C4-2B (cell line): ENCODE measurements at regions not wholly inside any gene's neighbourhood (a gene's known extent, or its start where the extent isn't known, plus 50 kb on each side); places are given as distances from the start of the nearest gene placed in this dataset.

Experiments
- H3K27ac ChIP-seq: fragments of 450-650 bp; 2 replicates; pipeline ENCODE4 v1.5.1; 2017
- CTCF ChIP-seq: fragments of 450-650 bp; conservative IDR thresholded peaks from 2 replicates; pipeline ENCODE4 v1.5.1; 2017; ENCODE audit warnings: mild to moderate bottlenecking
- ZFX ChIP-seq: fragments of 450-650 bp; IDR thresholded peaks from 2 replicates; pipeline ENCODE4 v1.6.1; 2017

DNA sequence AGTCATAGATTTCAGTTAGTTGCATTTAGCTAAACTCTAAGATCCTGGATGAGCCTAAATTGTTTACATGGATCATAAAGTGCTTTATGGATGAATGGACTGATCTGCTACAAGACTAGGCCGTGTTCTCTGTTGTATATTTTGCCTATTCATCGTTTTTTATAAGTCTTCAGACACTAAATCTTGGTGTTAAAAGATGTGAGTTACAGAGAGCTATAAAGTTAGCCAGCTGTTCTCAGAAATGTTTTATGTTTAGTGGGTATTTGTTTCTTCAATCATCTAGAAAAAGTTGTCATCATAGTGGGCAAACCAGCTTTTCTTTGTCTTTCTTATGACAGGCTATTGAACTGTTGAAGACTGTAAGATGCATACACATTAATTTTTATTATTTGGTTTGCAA is 585.8 kb upstream of the SEMA6A start:
- no peak for TF ChIP-seq ZFX
- no peak overlapping the region for H3K27ac ChIP-seq

GRCh38 chr5:117149312-117149711 is 574.7 kb upstream of the SEMA6A start:
- H3K27ac ChIP-seq, result no peak overlapping the region
- TF ChIP-seq CTCF (no peak), ZFX (no peak)

- TF ChIP-seq ZFX (no peak), CTCF (no peak)
- H3K27ac ChIP-seq, result no peak overlapping the region
Measured at GRCh38 chr5:117144086-117144485, 569.5 kb upstream of the SEMA6A start.

DNA sequence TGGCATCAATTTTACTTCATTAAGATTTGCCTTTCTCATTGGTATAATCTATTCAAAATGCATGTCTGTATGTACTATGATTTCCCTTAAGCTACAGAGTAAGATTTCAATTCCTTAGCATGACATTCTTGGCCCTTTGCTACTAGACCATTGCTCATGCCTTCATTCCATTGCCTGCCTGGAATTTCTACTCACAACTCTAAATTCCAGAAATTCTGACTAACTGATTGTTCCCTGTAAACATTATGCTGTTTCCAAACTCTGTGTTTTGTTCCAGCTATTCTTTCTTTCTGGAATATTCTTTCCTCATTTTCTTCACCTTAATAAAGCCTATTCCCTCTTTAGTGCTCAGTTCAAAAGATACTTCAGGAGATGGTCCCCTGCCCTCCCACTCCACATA is 568.8 kb upstream of the SEMA6A start:
- TF ChIP-seq ZFX (no peak), CTCF (no peak)
- H3K27ac ChIP-seq, result no peak overlapping the region

DNA sequence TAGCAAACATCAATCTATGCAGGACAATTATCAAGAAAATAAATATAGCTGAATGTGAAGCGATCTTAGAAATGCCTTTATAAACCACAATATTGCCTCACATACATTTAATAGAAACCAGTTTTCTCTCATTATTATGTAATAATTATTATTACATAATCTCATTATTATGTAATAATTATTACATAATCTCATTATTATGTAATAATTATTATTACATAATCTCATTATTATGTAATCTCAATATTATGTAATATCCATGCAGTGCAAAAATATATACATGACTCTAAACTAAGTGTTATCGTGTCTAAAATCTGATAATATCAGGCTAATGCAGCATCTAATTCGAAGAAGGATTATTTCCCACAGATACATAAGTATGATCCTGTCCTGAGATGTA is 563.9 kb upstream of the SEMA6A start:
- TF ChIP-seq ZFX (no peak), CTCF (no peak)
- no peak overlapping the region for H3K27ac ChIP-seq

- no peak overlapping the region for H3K27ac ChIP-seq
- TF ChIP-seq CTCF, result no peak
- no peak for TF ChIP-seq ZFX
Measured at GRCh38 chr5:117135851-117136250, 561.2 kb upstream of the SEMA6A start.

DNA sequence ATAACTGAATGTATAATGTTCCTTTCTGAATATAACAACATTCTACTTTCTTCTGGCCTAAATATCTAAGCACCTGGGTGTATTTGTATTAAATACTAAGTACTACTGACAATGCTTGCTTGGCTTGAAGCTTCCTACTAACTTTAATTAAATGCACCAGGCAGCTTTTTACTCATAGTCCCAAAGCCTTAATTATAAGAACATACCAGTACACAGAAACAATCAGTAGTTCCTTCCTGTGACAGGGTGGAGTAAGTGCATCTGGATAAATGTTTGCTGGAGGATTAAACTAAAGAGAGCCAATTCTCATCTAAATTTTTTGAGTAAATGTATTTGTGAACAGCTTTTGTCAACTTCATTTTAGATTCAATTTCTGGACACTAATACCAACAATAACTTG is 558.6 kb upstream of the SEMA6A start:
- no peak overlapping the region for H3K27ac ChIP-seq
- TF ChIP-seq CTCF (no peak), ZFX (no peak)

GRCh38 chr5:117131876-117132275 is 557.3 kb upstream of the SEMA6A start:
- no peak overlapping the region for H3K27ac ChIP-seq
- no peak for TF ChIP-seq CTCF
- no peak for TF ChIP-seq ZFX
